ENCODE measurements at regions not wholly inside any gene's neighbourhood (a gene's known extent, or its start where the extent isn't known, plus 50 kb on each side); places are given as distances from the start of the nearest gene placed in this dataset.

- no peak overlapping the region for H3K4me2 ChIP-seq (ENCODE audit: low read length)
Observed at GRCh38 chr2:183678908-183679307, 554.7 kb downstream of the NUP35 start.

GRCh38 chr2:183680573-183680972 is 556.3 kb downstream of the NUP35 start:
- Histone ChIP-seq H3K9me2 (ENCODE audit: low read depth, low read length) (no peaks in the 10 kb centered on the region), H3K4me3 (ENCODE audit: low read depth, low read length, poor library complexity, severe bottlenecking) (no peak overlapping the region), H3K79me2 (ENCODE audit: insufficient read depth, low read length) (no peaks in the 10 kb centered on the region)

More at GRCh38 chr2:183678908-183679307, 554.7 kb downstream of the NUP35 start:
- Histone ChIP-seq H3K36me3 (ENCODE audit: insufficient read depth, low read length) (no peaks in the 10 kb centered on the region), H3K27me3 (ENCODE audit: insufficient read depth, low read length) (no peaks in the 10 kb centered on the region), H4K20me1 (ENCODE audit: insufficient read depth, low read length) (no peaks in the 10 kb centered on the region), H3K79me2 (ENCODE audit: insufficient read depth, low read length) (no peaks in the 10 kb centered on the region), H3K27ac (ENCODE audit: low read depth, low read length, poor library complexity, severe bottlenecking) (no peak overlapping the region), H3K4me3 (ENCODE audit: low read depth, low read length, poor library complexity, severe bottlenecking) (no peak overlapping the region), H3F3A (ENCODE audit: insufficient read depth, low read length) (no peaks in the 10 kb centered on the region), H2AFZ (ENCODE audit: low read length) (no peak overlapping the region), H3K9ac (ENCODE audit: low read length) (no peak overlapping the region), H3K4me1 (ENCODE audit: insufficient read depth, low read length, severe bottlenecking) (no peaks in the 10 kb centered on the region), H3K9me2 (ENCODE audit: low read depth, low read length) (no peaks in the 10 kb centered on the region), H3K9me3 (ENCODE audit: low read length) (no peaks in the 10 kb centered on the region)
- TF ChIP-seq EZH2 (IDR thresholded peaks at IDR 0.05; ENCODE audit: borderline replicate concordance, low read length) (no peak), CTCF (IDR thresholded peaks at IDR 0.05; ENCODE audit: low read length) (no peak)

GRCh38 chr2:183684686-183685085 is 560.4 kb downstream of the NUP35 start:
- no peaks in the 10 kb centered on the region for H3K36me3 ChIP-seq (ENCODE audit: insufficient read depth, low read length)
- TF ChIP-seq EZH2 (IDR thresholded peaks at IDR 0.05; ENCODE audit: borderline replicate concordance, low read length) (no peak), CTCF (IDR thresholded peaks at IDR 0.05; ENCODE audit: low read length) (no peak)

More at GRCh38 chr2:183680573-183680972, 556.3 kb downstream of the NUP35 start:
- Histone ChIP-seq H3K27ac (ENCODE audit: low read depth, low read length, poor library complexity, severe bottlenecking) (no peak overlapping the region), H3K9ac (ENCODE audit: low read length) (no peak overlapping the region), H3K4me1 (ENCODE audit: insufficient read depth, low read length, severe bottlenecking) (no peaks in the 10 kb centered on the region), H3K36me3 (ENCODE audit: insufficient read depth, low read length) (no peaks in the 10 kb centered on the region), H3K9me3 (ENCODE audit: low read length) (no peaks in the 10 kb centered on the region), H3K27me3 (ENCODE audit: insufficient read depth, low read length) (no peaks in the 10 kb centered on the region), H3F3A (ENCODE audit: insufficient read depth, low read length) (no peaks in the 10 kb centered on the region), H3K4me2 (ENCODE audit: low read length) (no peak overlapping the region), H2AFZ (ENCODE audit: low read length) (no peak overlapping the region), H4K20me1 (ENCODE audit: insufficient read depth, low read length) (no peaks in the 10 kb centered on the region)
- no peak for TF ChIP-seq CTCF (IDR thresholded peaks at IDR 0.05; ENCODE audit: low read length)
- TF ChIP-seq EZH2 (IDR thresholded peaks at IDR 0.05; ENCODE audit: borderline replicate concordance, low read length) = no peak

More at GRCh38 chr2:183684686-183685085, 560.4 kb downstream of the NUP35 start:
- no peaks in the 10 kb centered on the region for H4K20me1 ChIP-seq (ENCODE audit: insufficient read depth, low read length)
- no peak overlapping the region for H3K4me3 ChIP-seq (ENCODE audit: low read depth, low read length, poor library complexity, severe bottlenecking)
- no peaks in the 10 kb centered on the region for H3K4me1 ChIP-seq (ENCODE audit: insufficient read depth, low read length, severe bottlenecking)
- no peaks in the 10 kb centered on the region for H3K27me3 ChIP-seq (ENCODE audit: insufficient read depth, low read length)
- no peak overlapping the region for H3K9ac ChIP-seq (ENCODE audit: low read length)
- H3K9me2 ChIP-seq (ENCODE audit: low read depth, low read length) = no peaks in the 10 kb centered on the region
- no peaks in the 10 kb centered on the region for H3F3A ChIP-seq (ENCODE audit: insufficient read depth, low read length)
- no peaks in the 10 kb centered on the region; the same call in 1 of the 2 replicates for H3K79me2 ChIP-seq (ENCODE audit: insufficient read depth, low read length)
- H2AFZ ChIP-seq (ENCODE audit: low read length) = no peak overlapping the region
- H3K4me2 ChIP-seq (ENCODE audit: low read length) = no peak overlapping the region
- no peak overlapping the region for H3K27ac ChIP-seq (ENCODE audit: low read depth, low read length, poor library complexity, severe bottlenecking)
- no peaks in the 10 kb centered on the region for H3K9me3 ChIP-seq (ENCODE audit: low read length)

Measured in OCI-LY1 (cell line).